ENCODE measurements at regions not wholly inside any gene's neighbourhood (a gene's known extent, or its start where the extent isn't known, plus 50 kb on each side); places are given as distances from the start of the nearest gene placed in this dataset.
"Not testable (repeated sequence)": the region's sequence is repeated elsewhere in the genome, so short reads cannot be mapped to it uniquely, and the experiment has no call there.

GRCh38 chr5:154633744-154634143 lies 121.4 kb upstream of the LARP1 start:
- H3K79me2 ChIP-seq (ENCODE audit: insufficient read depth, low read length); POLR2A ChIA-PET; H4K20me1 ChIP-seq (ENCODE audit: insufficient read depth); H3K36me3 ChIP-seq (ENCODE audit: control insufficient read depth in 1 of 2, insufficient read depth in 2 of 2, low read length in 2 of 2); H3K4me2 ChIP-seq (ENCODE audit: low read length); H3K27me3 ChIP-seq (ENCODE audit: insufficient read depth, low read length); H3K9me3 ChIP-seq (ENCODE audit: control insufficient read depth in 1 of 2, insufficient read depth in 1 of 2, low read depth in 1 of 2, low read length in 2 of 2); BruUV-seq (replicated peaks); H2AFZ ChIP-seq (ENCODE audit: low read depth, low read length, poor library complexity, severe bottlenecking); H3K9ac ChIP-seq (ENCODE audit: low read length); ATAC-seq; H3K4me1 ChIP-seq (ENCODE audit: control insufficient read depth in 1 of 2, insufficient read depth in 2 of 2, low read length in 2 of 2); CTCF ChIA-PET; DNase-seq (ENCODE audit: low read depth, low spot score); H3K4me3 ChIP-seq (replicated peaks in 1 of 2; ENCODE audit: low read depth in 1 of 2, low read length in 2 of 2); H3K27ac ChIP-seq (ENCODE audit: low read depth, low read length); H3K9me2 ChIP-seq (ENCODE audit: insufficient read depth); RAD21 ChIA-PET (ENCODE audit: low non-redundant PET in 1 of 2, low total read pairs in 2 of 2, uncharacterized antibody in 2 of 2, unreplicated experiment in 2 of 2): not testable (repeated sequence)
- intact Hi-C loops (cut with micrococcal nuclease) = loop anchor here (5.0 kb wide), 1 partner anchor 211 kb away; no protein-coding TSS in a partner anchor

- H3K79me2 ChIP-seq (ENCODE audit: insufficient read depth, low read length) = no peaks in the 10 kb centered on the region
- H3K27me3 ChIP-seq (ENCODE audit: insufficient read depth, low read length) = no peaks in the 10 kb centered on the region
- H4K20me1 ChIP-seq (ENCODE audit: insufficient read depth) = no peaks in the 10 kb centered on the region
- DNase-seq (ENCODE audit: low read depth, low spot score) = no peak
- ChIA-PET CTCF (interaction anchor here (1.1 to 3.3 kb wide), 6 partner anchors 9 to 656 kb away, joined by 3 to 13 read pairs (median 4); no protein-coding TSS in a partner anchor), RAD21 (ENCODE audit: low non-redundant PET in 1 of 2, low total read pairs in 2 of 2, uncharacterized antibody in 2 of 2, unreplicated experiment in 2 of 2) (interaction anchor here in 1 of 2 experiments (1.2 to 1.6 kb wide), 2 partner anchors 165 to 657 kb away, joined by 5 read pairs; no protein-coding TSS in a partner anchor), POLR2A (no interaction called here)
- H3K9me3 ChIP-seq (ENCODE audit: control insufficient read depth in 1 of 2, insufficient read depth in 1 of 2, low read depth in 1 of 2, low read length in 2 of 2) = no peaks in the 10 kb centered on the region
- H3K9me2 ChIP-seq (ENCODE audit: insufficient read depth) = no peaks in the 10 kb centered on the region
- no peak overlapping the region for H2AFZ ChIP-seq (ENCODE audit: low read depth, low read length, poor library complexity, severe bottlenecking)
- intact Hi-C loops (cut with micrococcal nuclease) = loop anchor here (5.0 kb wide), 1 partner anchor 209 kb away; no protein-coding TSS in a partner anchor
- no peak overlapping the region for H3K27ac ChIP-seq (ENCODE audit: low read depth, low read length)
- H3K9ac ChIP-seq (ENCODE audit: low read length) = no peak overlapping the region
- H3K4me3 ChIP-seq (replicated peaks in 1 of 2; ENCODE audit: low read depth in 1 of 2, low read length in 2 of 2) = no peak overlapping the region
- no peak overlapping the region for H3K4me2 ChIP-seq (ENCODE audit: low read length)
- ATAC-seq = no peak
- no peaks in the 10 kb centered on the region for H3K36me3 ChIP-seq (ENCODE audit: control insufficient read depth in 1 of 2, insufficient read depth in 2 of 2, low read length in 2 of 2)
- BruUV-seq (replicated peaks) = no TSS peak
- H3K4me1 ChIP-seq (ENCODE audit: control insufficient read depth in 1 of 2, insufficient read depth in 2 of 2, low read length in 2 of 2) = no peaks in the 10 kb centered on the region
- TF ChIP-seq POLR2A (IDR thresholded peaks at IDR 0.05; ENCODE audit: borderline replicate concordance, extremely low read depth, insufficient read depth, insufficient read length) (no peak), ATF3 (IDR thresholded peaks at IDR 0.05) (no peak), REST (IDR thresholded peaks at IDR 0.05; ENCODE audit: low read depth) (no peak), TCF7L2 (IDR thresholded peaks at IDR 0.05; ENCODE audit: borderline replicate concordance, extremely low read depth, insufficient read depth, insufficient read length) (no peak), EGR1 (IDR thresholded peaks at IDR 0.05; ENCODE audit: low read depth) (no peak), ZFX (IDR thresholded peaks at IDR 0.05) (no peak), CTCF (IDR thresholded peaks at IDR 0.05 in 2 of 3, conservative IDR thresholded peaks at IDR 0.05 in 1 of 3; ENCODE audit: borderline replicate concordance in 1 of 3, insufficient read depth in 1 of 3, low read depth in 2 of 3, low read length in 2 of 3) (no peak), POLR2AphosphoS5 (IDR thresholded peaks at IDR 0.05; ENCODE audit: low read depth, low read length) (no peak), FOSL1 (IDR thresholded peaks at IDR 0.05; ENCODE audit: low read depth) (no peak), ZNF274 (IDR thresholded peaks at IDR 0.05; ENCODE audit: low read depth, low read length) (no peak), ZBTB33 (IDR thresholded peaks at IDR 0.05; ENCODE audit: extremely low read depth, insufficient replicate concordance, low read length) (no peak), JUND (IDR thresholded peaks at IDR 0.05) (no peak), SRF (IDR thresholded peaks at IDR 0.05; ENCODE audit: low read depth) (no peak)
These were observed 124.0 kb upstream of the LARP1 start for GRCh38 chr5:154631141-154631540.
